Suppressor macrophage treated with lipopolysaccharide for 1 hour (primary cell): ENCODE measurements at regions not wholly inside any gene's neighbourhood (a gene's known extent, or its start where the extent isn't known, plus 50 kb on each side); places are given as distances from the start of the nearest gene placed in this dataset.
A peak's percentile ranks its signal among the peaks of the same experiment; 100 is the strongest.
"Not testable (repeated sequence)": the region's sequence is repeated elsewhere in the genome, so short reads cannot be mapped to it uniquely, and the experiment has no call there.

Source experiments
- DNase-seq, 3 donors: peaks; one replicate each; pipeline ENCODE4 v3.0.0-alpha.2; 2020 to 2022

DNA sequence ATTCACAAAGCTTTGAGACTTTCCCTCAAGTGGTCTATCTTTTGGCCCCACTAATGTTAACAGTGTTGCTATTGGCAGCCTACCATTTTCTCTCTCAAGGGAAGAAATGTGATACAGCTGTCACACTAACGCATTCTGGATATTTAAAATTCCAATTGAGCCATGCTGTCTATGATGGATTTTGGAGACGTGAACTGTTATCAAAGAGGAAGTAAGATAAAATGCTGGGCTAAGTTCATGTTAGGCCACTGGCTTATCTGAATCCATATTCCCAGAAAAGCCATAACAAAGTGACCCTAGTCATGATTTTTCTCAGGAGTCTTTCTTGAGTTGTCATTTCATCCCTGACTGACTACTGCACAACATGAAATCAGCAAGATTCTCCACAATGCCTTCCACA lies 200.2 kb downstream of the PHLDA1 start:
- no peak for DNase-seq

DNA sequence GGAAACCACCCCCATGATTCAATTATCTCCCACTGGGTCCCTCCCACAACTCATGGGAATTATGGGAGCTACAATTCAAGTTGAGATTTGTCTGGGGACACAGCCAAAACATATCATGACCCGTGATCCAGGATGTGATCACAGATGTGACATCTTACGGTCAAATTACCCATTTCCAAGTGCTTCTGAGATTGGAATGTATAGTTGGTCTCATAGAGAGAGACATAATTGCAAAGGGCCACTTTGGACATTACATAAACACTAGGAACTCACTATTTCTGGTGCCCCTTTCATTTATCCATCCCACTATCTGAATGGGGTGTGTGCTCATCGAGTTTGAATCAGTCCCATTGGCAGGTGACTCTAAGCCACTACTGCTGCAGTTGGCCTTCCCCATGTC lies 204.5 kb downstream of the PHLDA1 start:
- no peak for DNase-seq

DNA sequence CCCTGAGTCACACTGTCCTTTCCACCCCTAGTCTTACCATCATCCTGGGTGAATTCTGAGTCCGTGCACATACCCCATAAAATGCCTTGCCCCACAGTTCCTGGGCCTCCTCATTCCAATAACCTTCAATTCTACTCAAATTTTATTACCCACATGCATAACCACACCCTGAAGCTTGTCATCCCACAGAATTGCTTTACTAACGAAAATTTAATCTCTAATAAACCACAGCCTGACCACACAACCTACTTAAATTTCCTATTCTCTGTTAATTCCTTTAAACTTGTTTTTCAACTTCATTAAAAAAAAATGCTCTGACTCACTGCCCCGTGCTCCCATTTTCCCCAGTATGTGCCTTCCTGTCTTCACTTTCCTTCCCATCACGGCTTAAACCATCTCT lies 205.9 kb downstream of the PHLDA1 start:
- DNase-seq, result peak; percentile 29 to 57 (median 46)

DNA sequence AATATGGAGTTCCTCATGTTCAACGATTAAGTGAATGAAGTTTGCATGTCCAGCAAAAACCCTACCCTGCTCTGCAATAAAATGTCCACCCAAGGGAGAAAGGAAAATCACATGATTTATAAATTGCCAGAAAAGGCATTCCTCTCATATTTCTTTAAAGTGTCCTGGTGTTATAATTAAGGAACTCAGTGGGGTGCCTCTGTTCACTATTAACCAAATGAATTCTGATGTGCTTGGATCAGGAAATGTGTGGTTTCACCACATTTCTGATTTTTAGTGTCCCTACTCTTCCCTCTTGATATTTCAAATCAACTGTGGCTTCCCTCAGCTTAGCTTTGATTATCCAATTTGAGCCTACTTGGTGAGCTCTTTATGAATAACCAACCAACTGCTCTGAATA lies 208.1 kb downstream of the PHLDA1 start:
- no peak for DNase-seq

DNA sequence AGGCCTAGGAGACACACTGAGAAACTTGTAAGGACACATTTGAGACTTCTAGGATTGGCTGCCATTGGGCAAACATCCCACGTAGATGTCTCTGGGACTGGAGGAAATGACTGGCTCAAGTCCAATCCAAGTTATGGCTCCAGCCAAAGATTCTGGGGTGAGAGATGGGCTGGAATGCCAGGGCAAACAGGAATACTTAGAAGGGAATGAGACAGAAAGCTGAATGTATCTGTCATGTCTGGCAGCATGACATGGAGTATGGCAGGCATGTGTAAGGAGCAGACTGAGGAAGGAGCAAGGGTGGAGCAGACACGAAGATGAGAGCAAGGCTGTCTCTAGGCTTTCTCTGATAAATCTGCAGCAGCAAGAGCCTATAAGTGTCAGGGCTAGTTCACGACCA lies 209.2 kb downstream of the PHLDA1 start:
- no peak for DNase-seq

DNA sequence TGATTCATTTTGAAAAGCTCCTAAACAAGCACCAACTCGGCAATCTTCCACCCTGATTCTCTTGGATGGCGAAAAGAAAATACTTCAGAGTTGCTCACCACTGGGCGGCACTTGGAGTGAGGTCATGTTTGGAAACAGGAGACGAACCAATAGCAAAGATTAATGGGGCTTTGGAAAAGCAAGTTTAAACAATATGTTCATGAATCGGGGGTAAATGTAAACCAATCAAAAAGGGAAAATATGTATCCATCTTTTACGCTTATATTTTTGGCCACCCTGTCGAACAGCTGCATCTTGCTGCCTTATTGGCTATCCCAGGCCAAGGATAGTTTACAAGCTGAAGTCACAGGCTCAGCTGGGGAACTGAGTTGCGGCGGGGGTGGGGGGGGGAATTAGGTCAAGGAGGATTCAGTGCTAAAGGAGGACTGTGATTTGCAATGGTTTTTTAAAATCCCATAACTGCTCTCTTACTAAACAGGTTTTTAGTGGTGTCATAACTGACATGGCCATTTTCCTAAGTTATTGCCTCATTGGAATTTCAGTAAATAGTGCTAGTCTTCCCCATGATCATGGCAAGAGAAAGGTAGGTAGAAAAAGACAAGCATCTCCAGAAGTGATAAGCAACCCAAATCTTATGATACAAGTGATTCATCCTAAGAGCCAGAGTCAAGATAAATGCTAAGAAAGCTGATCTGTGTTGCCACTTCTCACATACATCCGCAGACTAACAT lies 210.6 kb downstream of the PHLDA1 start:
- DNase-seq, result no peak

DNA sequence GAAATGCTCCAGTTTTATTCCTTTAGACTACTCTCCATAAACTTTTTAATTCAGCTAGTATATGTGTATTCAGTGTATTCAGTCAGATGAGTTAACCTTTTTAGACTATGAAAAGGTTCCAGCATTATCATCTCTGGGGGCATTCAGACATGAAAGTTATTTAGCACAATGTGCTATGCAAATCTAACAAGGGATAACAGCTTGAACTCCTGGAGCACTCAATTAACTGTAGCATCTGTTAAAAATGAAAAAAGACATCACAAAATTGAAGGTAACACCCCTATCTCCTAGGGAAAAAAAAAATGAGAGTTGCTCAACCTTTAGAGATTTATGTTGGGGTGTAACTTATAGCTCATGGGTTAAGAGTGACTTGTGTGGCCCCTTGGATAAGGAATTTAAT lies 211.5 kb downstream of the PHLDA1 start:
- no peak for DNase-seq

DNA sequence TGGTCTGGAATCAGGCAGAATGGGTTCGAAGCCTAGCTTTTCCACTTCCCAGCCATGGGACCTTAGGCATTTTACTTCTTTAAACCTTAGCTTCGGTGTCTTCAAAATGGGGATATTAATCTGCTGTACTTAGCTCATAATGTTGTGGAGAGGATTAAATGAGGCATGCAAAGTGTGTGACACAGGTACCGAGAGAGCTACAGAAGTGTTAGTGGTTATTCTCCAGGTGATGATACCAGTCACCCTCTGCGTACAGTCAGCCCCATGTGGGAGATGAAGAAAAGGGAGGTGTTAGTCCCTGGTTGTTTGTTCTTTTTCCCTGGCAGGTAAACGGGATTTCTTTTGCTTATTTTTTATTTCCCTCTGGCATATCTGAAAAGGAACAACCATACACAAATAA lies 212.1 kb downstream of the PHLDA1 start:
- DNase-seq, result no peak

DNA sequence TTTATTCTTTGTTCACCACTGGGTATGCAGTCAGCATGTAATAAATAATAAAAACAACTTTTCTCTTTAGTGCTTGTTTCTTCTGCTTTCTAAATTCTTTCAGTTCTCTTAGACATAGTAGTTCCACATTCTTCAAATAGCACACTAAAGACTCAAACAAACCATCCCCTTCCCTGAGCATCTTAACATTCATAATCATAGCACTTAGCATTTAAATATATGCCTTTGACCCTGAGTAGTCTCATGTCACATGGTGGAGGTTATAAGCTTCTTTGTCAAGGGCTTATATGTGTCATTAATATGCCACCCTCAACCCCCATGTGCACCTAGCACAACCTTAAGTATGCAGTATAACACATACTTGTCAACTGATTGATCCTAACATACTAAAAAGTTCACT lies 212.7 kb downstream of the PHLDA1 start:
- no peak for DNase-seq

DNA sequence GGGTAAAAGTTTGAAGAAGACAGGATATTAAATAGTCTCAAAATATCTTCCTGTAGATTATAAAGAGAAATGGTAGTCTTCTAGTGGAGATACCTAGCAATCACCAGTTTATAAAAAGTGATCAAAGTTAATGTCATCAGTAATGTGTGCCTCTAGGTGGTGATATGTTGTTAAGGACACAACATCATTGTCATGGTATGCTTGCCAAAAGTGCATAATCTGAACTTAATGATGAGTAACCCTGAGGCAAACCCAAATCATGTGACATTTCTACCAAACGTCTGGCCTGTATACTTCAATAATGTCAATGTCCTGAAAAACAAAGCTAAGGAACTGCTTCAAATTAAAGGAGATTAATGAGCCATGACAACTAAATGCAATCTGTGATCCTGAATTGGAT lies 214.7 kb downstream of the PHLDA1 start:
- peak; percentile 45 to 74 (median 61) for DNase-seq

DNA sequence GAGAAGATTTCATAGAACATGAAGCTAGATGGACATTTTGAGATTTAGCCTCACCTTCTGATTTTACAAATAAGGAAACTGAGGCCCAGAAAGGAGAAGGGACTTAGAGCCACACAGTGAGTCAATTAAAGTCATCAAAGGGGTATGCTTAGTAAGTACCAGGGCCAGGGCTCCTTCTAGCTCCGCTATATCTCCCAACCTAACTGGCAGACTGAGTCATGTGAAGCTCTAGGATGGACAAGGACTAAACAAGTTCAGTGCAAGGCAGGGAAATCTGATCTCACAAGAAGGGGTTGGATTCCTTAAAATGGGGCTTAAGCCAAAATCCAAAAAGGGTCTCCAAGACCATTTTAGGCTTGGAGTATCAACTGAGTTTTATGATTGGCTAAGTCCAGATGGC lies 215.8 kb downstream of the PHLDA1 start:
- DNase-seq, result no peak

DNA sequence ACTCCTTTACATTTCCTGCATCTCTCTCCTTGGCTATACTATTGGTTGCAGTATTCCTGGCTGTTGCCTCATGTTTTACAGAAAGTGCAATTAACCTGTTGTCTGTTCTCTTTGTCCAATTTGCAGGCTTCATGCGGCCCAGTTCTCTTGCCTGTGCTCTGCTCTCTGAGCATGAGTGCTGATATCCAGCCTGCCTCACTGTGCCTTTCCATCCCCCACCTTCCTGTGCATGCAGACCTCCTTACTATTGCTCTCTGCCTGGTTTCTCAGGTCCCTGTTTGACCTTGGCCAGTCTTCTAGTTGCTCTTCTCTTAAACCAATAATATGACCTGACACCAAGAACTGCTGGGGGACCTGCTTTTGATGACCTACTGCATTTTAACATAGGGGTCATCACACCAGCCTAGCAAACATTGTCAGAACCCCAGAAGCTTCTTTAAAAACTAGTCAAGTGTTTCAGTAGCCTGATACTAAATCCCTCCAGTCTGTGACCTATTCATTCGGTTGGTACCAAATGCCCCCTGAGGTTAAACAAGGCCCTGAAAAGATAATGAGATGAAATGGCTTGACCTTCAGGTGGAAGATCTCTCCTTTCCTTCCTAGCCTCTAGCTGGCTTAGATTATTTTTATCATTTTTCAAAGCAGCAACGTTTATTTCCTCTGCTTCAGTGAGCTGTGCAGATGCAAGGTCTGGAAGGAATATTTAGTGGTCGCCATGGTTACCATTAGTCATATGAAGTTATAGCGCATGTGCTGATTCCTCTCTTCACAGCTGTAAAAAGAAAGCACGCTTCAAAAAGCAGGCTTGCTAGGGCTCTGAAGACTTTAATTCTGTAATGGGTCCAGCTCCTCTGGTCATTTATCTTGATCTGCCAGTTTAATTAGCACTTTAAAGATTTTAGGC lies 216.5 kb downstream of the PHLDA1 start:
- peak; percentile 63 to 81 (median 80) for DNase-seq

DNA sequence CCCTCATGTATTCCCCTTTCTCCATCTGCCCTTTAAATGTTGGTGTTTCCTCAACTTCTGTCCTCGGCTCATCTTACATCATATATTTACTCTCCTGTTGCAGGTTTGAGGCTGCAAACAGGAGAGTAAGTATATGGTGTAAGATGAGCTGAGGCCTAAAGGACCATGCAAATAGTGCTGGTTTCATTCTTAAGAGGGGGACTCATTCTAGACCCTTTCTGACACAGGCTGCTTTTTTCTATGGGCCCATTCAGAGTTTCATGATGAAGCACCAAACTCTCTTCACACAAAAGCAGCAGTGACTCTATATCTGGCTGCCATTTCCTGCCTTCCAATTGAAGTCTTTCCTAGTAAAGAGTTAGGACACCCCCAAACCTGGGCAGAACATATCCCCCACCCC lies 218.5 kb downstream of the PHLDA1 start:
- DNase-seq, result no peak

DNA sequence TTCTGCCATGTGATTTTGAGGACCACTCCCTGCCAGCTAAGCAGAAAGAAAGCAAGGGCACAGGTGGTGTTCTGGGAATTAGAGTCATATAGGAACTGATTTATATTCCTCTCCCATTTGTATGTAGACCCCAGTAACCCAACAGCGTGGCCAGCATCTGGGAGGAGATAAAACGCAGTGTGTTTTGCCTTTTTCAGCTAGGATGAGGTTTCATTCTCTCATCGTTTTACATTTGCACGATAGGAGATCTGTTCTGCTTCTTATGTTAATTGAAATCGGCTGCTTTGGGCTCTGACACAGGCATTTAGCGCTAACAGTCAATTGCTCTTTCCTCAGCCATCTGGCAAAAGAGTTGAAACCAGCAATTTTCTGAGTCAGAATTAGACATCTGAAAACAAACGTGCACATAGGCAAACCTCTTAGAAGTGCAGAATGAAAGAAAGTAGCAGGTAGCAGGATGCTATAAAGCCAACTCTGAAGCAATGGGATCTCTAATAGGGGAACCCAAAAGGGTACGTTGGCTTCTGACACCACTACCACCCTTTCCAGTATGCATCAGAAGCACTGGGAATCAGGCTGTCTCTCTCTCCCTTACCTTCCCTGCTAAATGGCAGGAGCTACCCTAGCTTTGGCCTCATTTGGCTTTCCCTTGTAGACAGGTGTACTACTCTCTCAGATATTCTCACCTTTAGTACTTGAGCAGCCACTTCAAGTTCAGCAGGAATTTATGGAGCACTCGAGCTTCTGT lies 219.1 kb downstream of the PHLDA1 start:
- peak in 1 of 3 donors; percentile 17 for DNase-seq

DNA sequence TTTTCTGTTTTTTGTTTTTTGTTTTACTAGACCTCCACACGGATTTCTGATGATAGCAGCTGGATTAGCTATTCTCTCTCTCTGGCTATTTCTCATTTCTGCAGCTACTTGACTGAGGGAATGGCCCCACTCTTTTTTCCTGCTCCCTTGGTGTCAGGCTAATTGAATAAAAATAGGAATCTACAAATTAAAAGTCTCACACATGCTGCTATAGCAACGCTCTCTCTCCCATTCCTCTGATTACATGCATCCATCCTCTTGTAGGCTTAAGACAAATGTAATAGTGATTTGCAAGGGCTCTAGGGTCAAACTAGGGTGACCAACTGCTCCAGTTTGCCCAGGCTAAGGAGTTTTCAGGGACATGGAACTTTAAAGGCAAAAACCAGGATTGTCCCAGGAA lies 221.8 kb downstream of the PHLDA1 start:
- peak in 1 of 3 donors; percentile 15 for DNase-seq

DNA sequence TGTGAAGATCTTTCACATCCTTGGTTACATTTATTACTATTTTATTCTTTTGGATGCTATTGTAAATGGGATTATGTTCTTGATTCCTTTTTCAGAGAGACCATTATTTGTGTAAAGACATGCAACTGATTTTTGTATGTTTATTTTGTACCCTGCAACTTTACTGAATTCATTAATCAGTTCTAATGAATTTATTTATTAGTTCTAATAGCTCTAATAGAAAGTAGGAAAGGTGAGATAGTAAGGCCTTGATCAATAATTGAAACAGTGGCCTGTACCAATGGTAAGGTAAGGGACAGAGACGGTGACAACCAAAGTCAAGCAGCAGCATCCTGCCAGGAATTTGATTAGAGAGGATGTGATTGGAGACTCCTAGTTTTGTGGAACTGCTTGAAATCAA lies 224.1 kb downstream of the PHLDA1 start:
- peak in 1 of 3 donors; percentile 9 for DNase-seq

DNA sequence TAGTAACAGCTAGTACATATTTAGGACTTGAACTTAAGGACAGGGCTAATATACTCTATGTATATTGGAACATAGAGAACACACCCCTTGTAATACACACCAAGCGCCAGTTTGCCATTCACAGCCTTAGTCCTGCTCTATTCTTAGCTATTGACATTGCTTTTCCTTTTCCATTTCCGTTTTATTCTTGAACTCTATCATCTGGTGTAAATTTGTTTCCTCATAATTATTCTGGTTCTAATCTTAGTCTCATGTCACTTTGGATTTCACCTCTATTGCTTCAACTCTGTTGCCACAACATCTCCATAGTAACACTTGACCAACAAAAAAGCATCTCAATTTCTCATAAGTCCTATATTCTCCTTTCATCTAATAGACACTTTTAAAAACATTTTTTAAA lies 225.7 kb downstream of the PHLDA1 start:
- DNase-seq, result no peak

DNA sequence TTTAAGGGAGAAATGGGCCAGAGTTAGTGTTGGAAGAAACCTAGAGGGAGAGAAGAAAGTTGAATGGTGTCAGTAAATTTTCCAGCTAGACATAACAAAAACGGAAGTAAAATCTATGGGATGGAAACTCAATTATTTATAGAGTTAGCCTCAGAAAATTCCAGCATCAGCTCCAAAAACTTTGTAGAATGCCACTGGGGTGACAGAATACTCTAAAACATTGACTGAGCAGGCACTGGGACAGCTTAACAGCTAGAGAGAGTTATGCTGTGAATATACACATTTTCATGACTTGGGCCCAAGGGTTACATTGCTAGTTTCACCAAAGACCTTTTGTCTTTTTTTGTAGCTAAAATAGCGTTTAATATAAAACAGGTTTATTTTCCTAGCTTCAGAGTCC lies 226.3 kb downstream of the PHLDA1 start:
- DNase-seq, result no peak

DNA sequence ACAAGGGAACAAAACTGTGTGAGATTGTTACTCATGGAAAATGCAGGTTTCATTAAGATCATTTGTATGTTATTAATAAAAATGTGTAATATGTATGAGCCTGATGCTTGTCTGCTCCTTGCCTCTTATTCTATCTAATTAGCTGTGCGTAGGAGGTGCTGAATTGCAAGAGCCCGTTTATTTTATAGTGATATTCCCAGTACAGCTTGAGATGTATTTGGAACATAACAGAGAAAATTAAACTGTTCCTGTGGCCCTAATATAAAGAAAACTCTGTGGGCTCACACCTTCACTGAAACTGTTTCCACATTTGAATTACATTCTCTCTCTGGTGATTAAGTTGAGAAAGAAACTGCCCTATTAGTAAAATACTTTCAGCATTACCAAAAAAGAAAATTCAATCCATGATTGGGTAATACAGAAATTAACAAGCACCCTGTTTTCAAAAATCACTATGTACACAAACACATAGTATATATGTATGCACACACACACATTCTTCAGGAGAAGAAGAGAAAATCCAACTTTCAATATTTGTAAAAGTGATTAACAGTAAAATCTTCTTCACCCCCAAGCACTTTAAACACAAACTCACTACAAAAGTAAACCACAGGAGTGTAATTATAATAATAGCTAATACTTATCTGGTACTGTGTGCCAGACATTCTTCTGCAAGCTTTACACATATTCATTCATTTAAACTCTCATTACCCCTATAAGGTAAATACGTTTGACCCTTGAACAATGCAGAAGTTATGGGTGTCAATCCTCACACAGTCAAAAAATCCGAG lies 233.2 kb downstream of the PHLDA1 start:
- no peak for DNase-seq

DNA sequence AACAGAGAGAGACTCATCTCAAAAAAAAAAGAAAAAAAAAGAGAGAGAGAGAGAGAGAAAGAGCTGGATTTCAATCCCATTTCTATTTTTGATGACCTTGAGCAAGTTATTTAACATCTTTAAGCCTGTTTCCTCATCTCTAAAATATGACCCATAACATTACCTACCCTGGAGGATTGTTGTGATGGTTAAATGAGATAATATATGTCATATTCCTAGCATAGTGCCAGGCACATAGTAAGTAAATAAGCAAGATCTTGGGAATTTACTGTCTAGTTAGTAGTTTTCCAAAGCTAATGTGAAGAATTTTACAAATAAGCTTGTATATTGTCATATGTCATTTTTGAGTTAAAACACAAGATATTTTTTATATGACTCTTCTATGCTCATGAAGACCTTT lies 236.5 kb downstream of the PHLDA1 start:
- DNase-seq, result no peak

DNA sequence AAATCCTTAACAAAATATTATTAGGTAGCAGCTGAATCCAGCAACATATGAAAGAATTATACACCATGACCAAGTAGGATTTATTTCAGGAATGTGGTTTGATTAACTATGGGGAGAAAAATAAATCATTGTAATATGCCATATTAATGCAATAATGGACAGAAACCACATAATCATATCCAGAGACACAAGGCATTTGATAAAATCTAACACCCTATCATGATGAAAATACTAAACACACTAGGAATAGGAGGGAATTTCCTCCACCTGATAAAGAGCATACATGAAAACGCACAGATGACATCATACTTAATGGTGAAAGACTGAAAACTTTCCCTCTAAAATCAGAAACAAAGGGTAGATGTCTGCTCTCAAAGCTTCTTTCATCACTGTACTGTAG lies 238.9 kb downstream of the PHLDA1 start:
- DNase-seq, result peak; percentile 34 to 75 (median 69)

DNA sequence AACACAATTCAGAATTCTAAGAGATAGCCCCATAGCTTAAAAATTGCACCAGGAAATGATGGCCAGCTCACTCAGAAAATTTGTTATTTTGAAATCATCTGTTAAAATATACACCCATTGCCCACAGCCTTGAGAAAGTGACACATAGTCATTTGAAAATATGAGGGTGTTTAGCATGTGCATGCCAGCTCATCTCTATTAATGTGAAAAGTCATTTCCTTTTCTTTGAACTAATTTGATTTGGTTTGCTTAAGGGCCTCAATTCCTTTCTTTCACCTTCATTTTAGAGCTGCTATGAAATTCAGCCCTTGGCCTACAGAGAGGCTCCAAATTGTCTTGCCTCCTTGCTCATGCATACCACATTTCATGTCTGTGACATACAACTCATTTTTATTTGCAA lies 241.4 kb downstream of the PHLDA1 start:
- peak; percentile 66 to 86 (median 84) for DNase-seq

DNA sequence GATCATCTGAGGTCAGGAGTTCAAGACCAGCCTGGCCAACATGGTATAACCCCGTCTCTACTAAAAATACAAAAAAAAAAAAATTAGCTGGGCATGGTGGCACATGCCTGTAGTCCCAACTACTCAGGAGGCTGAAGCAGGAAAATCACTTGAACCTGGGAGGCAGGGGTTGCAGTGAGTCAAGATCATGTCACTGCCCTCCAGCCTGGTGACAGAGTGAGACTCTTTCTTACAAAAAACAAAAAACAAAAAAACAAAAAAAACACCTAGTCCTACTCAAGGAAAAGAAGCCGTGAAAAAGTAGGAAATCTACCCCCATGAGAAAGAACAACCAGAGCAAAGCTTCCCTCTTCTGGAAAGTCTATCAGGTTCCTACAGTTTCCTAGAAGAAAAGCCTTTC lies 244.4 kb downstream of the PHLDA1 start:
- not testable (repeated sequence) for DNase-seq
